GM21717 (cell line): ENCODE measurements at regions not wholly inside any gene's neighbourhood (a gene's known extent, or its start where the extent isn't known, plus 50 kb on each side); places are given as distances from the start of the nearest gene placed in this dataset.

ENCODE experiments used
- ATAC-seq: cut with Tn5 transposase; IDR thresholded peaks from one replicate; pipeline ENCODE4 v1.9.1; 2021; ENCODE audit warnings: mild to moderate bottlenecking, moderate library complexity; ENCODE audit not compliant: unreplicated experiment

- no peak for ATAC-seq
Observed at GRCh38 chr3:127405791-127406190, 117.9 kb upstream of the PRR20G start.

- ATAC-seq: no peak
Observed at GRCh38 chr3:127405010-127405598, 117.3 kb upstream of the PRR20G start.

- ATAC-seq: no peak
Observed at GRCh38 chr3:127404221-127405009, 116.6 kb upstream of the PRR20G start.

GRCh38 chr3:127403795-127404194 lies 115.9 kb upstream of the PRR20G start:
- no peak for ATAC-seq

DNA sequence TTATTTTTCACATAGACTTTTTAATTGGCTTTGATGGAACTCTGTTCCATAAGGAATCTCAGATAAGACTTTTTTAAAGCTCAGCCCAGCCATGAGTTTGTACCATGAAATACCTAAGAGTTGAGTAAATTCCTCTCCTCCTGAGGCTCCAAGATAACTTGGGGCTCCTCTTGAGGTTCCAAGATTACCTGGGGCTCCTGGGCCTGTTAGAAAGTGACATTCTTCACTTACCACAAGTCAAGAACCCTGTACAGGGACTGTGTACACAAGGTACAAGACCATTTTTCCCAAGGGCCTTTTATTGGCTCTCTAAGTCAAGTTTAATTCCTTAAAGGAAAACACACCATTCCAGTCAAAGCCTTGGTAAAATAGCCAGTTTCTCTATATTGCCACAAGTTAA lies 111.3 kb upstream of the PRR20G start:
- ATAC-seq: no peak

DNA sequence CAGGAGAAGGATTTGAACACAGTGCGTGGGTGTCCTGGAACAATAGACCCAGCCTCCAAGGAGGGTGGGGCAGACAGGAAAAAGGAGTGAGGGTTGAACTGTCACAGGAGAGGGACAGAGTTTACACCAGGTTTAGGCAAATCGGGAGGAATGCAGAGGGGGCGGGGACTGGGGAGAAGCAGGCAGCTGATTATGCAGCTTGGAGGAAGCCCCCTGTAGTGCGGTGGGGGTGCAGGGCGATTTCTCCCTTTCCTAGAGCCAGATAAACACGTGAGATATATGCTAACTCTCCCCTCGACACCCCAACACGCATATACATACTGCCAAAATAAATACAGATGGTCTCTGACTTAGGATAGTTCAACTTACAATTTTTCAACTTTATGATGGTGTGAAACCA lies 108.6 kb upstream of the PRR20G start:
- ATAC-seq: no peak

GRCh38 chr3:127395663-127396355 lies 108.0 kb upstream of the PRR20G start:
- no peak for ATAC-seq

- no peak for ATAC-seq
Observed at GRCh38 chr3:127394984-127395662, 107.3 kb upstream of the PRR20G start.

GRCh38 chr3:127394031-127394430 lies 106.2 kb upstream of the PRR20G start:
- ATAC-seq: no peak

DNA sequence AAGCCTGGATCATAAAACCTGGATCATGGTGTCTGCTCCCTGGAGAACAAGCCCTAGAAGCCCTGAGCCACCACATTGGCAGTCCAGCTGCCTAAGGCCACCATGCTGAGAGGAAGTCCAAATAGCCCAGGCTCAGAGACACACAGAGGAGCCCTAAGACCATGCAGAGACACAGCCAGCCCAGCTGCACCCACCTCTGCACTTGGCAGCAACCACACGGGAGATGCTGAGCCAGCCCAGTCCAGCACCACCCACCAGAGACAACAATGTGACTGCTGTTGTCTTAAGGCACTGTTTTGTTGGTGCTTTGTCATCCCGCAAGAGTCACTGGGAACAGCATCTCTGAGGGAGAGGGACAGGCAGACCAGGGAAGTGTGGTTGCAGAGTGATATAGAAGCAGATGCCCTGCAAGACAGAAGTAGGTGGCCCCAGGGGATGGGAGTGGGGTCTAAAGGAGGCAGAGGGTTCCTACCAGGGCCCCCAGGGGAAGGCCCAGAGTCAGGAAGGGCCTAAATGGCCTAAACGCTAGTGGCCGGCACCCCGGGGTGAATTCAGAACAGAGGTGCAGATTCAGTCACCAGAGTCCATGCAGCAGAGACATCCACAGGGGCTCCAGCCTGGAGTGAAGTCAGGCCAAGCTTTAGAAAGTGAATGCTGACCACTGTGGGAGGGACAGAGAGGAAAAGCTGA lies 105.4 kb upstream of the PRR20G start:
- ATAC-seq: no peak

- ATAC-seq: no peak
Observed at GRCh38 chr3:127392156-127392490, 104.3 kb upstream of the PRR20G start.

DNA sequence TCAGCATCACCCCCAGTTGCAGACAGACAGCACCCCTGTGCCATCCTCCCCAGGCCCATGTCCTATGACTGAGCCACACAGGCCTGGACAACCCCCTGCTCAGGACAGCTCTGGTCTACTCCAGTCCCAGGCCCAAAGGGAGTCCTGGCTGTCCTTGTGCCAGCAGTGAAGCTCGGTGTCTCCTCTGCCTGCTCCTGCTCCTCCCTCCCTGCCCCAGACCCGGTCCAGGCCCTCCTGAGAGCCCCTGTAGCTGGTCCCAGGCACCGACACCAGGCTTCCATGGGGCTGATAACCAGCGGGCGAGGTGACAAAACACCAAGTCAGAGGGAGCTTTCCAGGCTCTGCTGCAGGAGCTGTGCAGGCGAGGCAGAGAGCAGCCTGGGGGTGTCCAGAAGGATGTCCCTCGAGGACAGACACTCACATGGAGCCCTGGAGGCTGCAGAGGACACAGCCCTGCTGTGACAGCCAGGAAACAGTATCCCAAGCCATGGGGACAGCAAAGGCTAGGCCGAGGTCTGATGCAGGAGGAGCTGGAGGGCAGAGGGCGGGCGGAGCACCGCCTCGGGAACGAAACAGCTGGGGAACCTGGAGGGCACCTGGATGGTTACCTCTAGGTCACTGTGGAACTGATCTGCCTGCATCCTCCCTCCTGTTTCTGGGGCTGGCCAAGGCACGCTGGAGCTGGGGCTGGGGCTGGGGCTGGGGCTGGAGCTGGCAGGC lies 103.8 kb upstream of the PRR20G start:
- no peak for ATAC-seq

DNA sequence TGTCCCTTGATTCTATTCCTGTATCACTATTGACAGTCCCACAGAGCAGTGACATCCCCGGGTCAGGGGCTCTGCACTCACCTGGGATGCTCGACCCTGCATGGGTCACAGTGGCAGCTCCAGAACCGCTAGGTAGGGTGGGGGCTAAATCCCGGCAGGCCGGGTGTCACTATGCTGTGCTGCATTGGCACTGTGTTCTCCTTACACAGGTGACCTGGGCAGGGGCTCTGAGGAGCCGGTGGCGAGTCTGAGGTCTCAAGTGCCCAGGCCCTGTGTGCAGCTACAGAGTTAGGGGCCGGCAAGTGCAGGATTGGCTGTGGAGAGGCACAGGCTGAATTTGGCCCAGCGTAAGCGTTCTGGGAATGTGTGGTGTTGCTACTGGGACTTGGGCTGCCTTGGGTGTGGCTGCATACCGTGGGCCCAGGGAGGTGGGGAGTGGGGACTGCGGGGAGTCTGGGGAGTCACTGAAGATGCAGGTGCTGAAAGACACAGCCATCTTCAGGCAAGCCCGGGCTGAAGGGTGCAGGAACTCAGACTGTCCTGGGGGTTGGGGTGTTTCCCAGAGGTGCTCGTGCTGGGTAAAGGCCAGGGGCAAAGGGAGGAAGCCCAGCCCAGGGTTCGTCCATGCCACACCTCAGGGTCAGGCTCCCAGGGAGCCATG lies 102.6 kb upstream of the PRR20G start:
- ATAC-seq: no peak

- ATAC-seq: no peak
Observed at GRCh38 chr3:127389913-127390312, 102.1 kb upstream of the PRR20G start.

- no peak for ATAC-seq
Observed at GRCh38 chr3:127389420-127389819, 101.6 kb upstream of the PRR20G start.

- ATAC-seq: no peak
Observed at GRCh38 chr3:127388427-127388826, 100.6 kb upstream of the PRR20G start.

DNA sequence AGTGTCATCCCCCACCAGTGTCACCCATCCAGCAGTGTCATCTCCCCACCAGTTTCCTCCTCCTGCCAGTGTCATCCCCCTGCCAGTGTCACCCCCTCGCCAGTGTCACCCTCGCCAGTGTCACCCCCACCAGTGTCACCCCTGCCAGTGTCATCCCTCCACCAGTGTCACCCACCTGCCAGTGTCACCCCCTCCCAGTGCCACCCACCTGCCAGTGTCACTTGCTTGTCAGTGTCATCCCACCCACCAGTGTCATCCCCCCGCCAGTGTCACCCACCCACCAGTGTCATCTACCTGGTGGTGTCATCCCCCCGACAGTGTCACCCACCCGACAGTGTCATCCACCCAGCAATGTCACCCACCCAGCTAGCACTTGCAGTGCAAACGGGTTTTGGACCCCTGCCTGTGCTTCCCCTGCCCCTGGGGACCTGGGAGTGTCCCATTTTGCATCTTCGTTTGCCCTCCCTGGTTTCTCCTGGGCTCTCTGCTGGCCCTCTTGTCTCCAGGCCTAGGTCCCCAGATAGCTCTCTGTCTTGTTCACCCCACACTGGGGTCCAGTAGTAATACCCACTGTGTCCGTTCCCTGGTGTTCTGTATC lies 99.8 kb upstream of the PRR20G start:
- ATAC-seq: no peak

DNA sequence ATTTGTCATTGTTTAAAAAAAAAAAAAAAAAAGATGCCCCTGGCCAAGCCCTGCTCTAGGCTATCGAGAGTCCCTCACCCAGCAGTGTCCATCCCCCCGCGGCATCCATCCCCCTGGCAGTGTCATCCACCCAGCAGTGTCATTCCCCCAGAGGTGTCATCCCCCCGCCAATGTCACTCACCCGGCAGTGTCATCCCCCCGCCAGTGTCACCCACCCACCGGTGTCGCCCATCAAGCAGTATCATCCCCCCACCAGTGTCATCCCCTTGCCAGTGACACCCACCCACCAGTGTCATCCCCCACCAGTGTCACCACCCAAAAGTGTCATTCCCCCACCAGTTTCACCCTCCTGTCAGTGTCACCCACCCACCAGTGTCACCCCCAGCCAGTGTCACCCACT lies 99.3 kb upstream of the PRR20G start:
- ATAC-seq: no peak

- no peak for ATAC-seq
Observed at GRCh38 chr3:127386490-127386889, 98.6 kb upstream of the PRR20G start.

DNA sequence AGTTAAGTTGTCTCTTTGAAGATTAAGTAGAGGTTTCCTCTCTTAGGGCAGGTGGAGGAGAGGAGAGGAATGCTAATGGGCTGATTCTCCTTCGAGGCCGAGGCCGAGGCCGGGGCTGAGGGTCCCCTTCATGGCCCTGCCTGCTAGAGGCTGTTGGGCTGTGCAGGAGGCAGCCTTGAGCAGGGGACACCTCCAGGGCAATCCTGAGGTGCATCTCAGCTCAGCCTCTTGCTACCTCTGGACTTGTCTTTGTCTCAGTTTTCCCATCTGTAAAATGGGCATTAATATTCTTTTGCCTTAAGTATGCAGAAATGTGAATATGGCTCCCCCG lies 97.7 kb upstream of the PRR20G start:
- no peak for ATAC-seq
